ENCODE measurements at regions not wholly inside any gene's neighbourhood (a gene's known extent, or its start where the extent isn't known, plus 50 kb on each side); places are given as distances from the start of the nearest gene placed in this dataset.

GRCh38 chr4:67122029-67122428 is 423.3 kb downstream of the CENPC start:
- DNase-seq (ENCODE audit: low read depth in 2 of 2) = no peak

GRCh38 chr4:67120369-67120768 is 424.9 kb downstream of the CENPC start:
- DNase-seq (ENCODE audit: low read depth in 2 of 2) = no peak

- DNase-seq (ENCODE audit: low read depth in 2 of 2) = no peak
Observed at GRCh38 chr4:67109276-67109675, 436.0 kb downstream of the CENPC start.

GRCh38 chr4:67106861-67107460 is 438.3 kb downstream of the CENPC start:
- DNase-seq (ENCODE audit: low read depth in 2 of 2) = no peak

- no peak for DNase-seq (ENCODE audit: low read depth in 2 of 2)
Observed at GRCh38 chr4:67104145-67104544, 441.2 kb downstream of the CENPC start.

- DNase-seq (ENCODE audit: low read depth in 2 of 2) = no peak
Observed at GRCh38 chr4:67103001-67103747, 442.1 kb downstream of the CENPC start.

- no peak for DNase-seq (ENCODE audit: low read depth in 2 of 2)
Observed at GRCh38 chr4:67101612-67102011, 443.7 kb downstream of the CENPC start.

- no peak for DNase-seq (ENCODE audit: low read depth in 2 of 2)
Observed at GRCh38 chr4:67092351-67092750, 453.0 kb downstream of the CENPC start.

- no peak for DNase-seq (ENCODE audit: low read depth in 2 of 2)
Observed at GRCh38 chr4:67091673-67092072, 453.6 kb downstream of the CENPC start.

- DNase-seq (ENCODE audit: low read depth in 2 of 2) = peak; percentile 6 to 37
Observed at GRCh38 chr4:67087897-67088296, 457.4 kb downstream of the CENPC start.

GRCh38 chr4:67084783-67085182 is 460.5 kb downstream of the CENPC start:
- DNase-seq (ENCODE audit: low read depth in 2 of 2) = no peak

- no peak for DNase-seq (ENCODE audit: low read depth in 2 of 2)
Observed at GRCh38 chr4:67083496-67083895, 461.8 kb downstream of the CENPC start.

GRCh38 chr4:67082746-67083145 is 462.6 kb downstream of the CENPC start:
- DNase-seq (ENCODE audit: low read depth in 2 of 2) = no peak

- DNase-seq (ENCODE audit: low read depth in 2 of 2) = no peak
Observed at GRCh38 chr4:67080046-67080557, 465.2 kb downstream of the CENPC start.

- DNase-seq (ENCODE audit: low read depth in 2 of 2) = no peak
Observed at GRCh38 chr4:67071641-67072040, 473.7 kb downstream of the CENPC start.

- no peak for DNase-seq (ENCODE audit: low read depth in 2 of 2)
Observed at GRCh38 chr4:67055319-67055718, 490.0 kb downstream of the CENPC start.

- no peak for DNase-seq (ENCODE audit: low read depth in 2 of 2)
Observed at GRCh38 chr4:67054896-67055295, 490.4 kb downstream of the CENPC start.

- DNase-seq (ENCODE audit: low read depth in 2 of 2) = no peak
Observed at GRCh38 chr4:67052814-67053675, 492.3 kb downstream of the CENPC start.

GRCh38 chr4:67051000-67051789 is 494.1 kb downstream of the CENPC start:
- DNase-seq (ENCODE audit: low read depth in 2 of 2) = no peak

GRCh38 chr4:67049446-67049845 is 495.9 kb downstream of the CENPC start:
- no peak for DNase-seq (ENCODE audit: low read depth in 2 of 2)

GRCh38 chr4:67048530-67048929 is 496.8 kb downstream of the CENPC start:
- DNase-seq (ENCODE audit: low read depth in 2 of 2) = no peak

GRCh38 chr4:67040315-67040714 is 505.0 kb downstream of the CENPC start:
- no peak for DNase-seq (ENCODE audit: low read depth in 2 of 2)
